ENCODE measurements at regions not wholly inside any gene's neighbourhood (a gene's known extent, or its start where the extent isn't known, plus 50 kb on each side); places are given as distances from the start of the nearest gene placed in this dataset.

- no peak for TF ChIP-seq CTCF (IDR thresholded peaks at IDR 0.05)
- ChIA-PET CTCF (no interaction called here), POLR2A (no interaction called here)
- ATAC-seq (ENCODE audit: low read depth) (no peak), DNase-seq (no peak)
- Mint-ChIP-seq H3K36me3 (ENCODE audit: low read depth) (no peaks in the 10 kb centered on the region), H3K4me1 (no peaks in the 10 kb centered on the region), H3K4me3 (no peak overlapping the region), H3K9me3 (no peaks in the 10 kb centered on the region), H3K27me3 (no peaks in the 10 kb centered on the region), H3K27ac (no peak overlapping the region)
- intact Hi-C loops (cut with micrococcal nuclease), result no loop called here
Measured at GRCh38 chr10:70954381-70955176, 66.2 kb upstream of the PCBD1 start.

DNA sequence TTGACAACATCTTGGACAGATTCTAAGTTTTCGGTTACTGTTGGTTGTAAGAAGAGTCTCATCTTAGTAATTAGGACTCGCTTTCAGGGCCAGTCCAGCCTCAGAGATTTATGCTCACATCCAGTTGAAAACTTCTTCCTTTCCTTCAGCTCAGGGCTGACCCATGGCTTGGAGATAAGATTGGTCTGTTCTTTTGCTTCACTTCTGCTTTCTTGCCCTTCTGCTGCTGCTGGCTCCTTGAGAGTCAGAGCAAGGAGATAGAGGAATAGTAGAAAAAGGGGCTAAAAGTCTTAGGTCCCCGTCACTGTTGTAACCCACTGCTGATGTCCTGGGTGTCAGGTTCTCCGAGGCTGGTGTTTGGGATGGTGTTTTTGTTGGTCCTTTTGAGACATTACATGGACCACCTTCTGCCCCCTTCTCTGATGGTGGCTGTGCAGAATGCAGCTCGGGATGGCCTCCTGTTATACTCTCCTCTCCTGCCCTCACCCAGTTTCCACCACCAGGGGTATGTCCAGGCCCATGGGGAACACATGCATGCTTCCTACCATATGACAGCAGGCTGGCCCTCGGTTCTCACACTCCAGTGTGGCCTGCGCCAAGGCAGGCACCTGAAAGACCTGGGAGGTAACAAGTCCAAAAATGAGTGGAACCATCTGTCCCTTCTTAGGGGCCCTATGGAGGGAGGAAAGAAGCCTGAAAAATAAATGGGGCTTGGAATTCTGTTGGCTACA, 67.8 kb upstream of the PCBD1 start:
- no peaks in the 10 kb centered on the region for H3K27me3 Mint-ChIP-seq
- DNase-seq (no peak), ATAC-seq (ENCODE audit: low read depth) (no peak)
- no peak overlapping the region for H3K27ac Mint-ChIP-seq
- no peak overlapping the region for H3K4me3 Mint-ChIP-seq
- POLR2A ChIA-PET, result no interaction called here
- TF ChIP-seq CTCF (IDR thresholded peaks at IDR 0.05), result no peak
- no peaks in the 10 kb centered on the region for H3K9me3 Mint-ChIP-seq
- intact Hi-C loops (cut with micrococcal nuclease), result no loop called here
- CTCF ChIA-PET, result no interaction called here
- H3K4me1 Mint-ChIP-seq, result no peaks in the 10 kb centered on the region
- no peaks in the 10 kb centered on the region for H3K36me3 Mint-ChIP-seq (ENCODE audit: low read depth)

DNA sequence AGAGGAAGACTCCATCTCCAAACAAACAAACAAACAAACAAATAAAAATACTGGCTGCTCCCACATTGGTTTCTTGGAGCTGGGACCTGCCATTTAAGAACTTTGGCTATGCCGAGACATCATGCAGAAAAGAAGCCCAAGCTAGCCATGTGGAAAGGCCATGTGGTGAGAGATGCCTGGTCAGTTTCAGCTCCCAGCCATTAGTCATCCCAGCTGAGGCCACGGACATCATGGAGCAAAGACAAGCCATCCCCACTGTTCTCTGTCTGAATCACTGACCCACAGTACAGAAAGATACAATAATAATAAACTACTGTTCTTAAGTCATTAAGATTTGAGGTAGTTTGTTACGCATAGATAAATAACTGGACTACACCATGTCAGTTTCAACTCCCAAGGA, 70.0 kb upstream of the PCBD1 start:
- Mint-ChIP-seq H3K27me3 (peaks cover 2% of the 10 kb centered on the region), H3K4me1 (no peaks in the 10 kb centered on the region), H3K27ac (no peak overlapping the region), H3K9me3 (no peaks in the 10 kb centered on the region), H3K36me3 (ENCODE audit: low read depth) (no peaks in the 10 kb centered on the region), H3K4me3 (no peak overlapping the region)
- no peak for DNase-seq
- TF ChIP-seq CTCF (IDR thresholded peaks at IDR 0.05), result no peak
- ChIA-PET CTCF (no interaction called here), POLR2A (no interaction called here)
- intact Hi-C loops (cut with micrococcal nuclease), result no loop called here
- no peak for ATAC-seq (ENCODE audit: low read depth)

DNA sequence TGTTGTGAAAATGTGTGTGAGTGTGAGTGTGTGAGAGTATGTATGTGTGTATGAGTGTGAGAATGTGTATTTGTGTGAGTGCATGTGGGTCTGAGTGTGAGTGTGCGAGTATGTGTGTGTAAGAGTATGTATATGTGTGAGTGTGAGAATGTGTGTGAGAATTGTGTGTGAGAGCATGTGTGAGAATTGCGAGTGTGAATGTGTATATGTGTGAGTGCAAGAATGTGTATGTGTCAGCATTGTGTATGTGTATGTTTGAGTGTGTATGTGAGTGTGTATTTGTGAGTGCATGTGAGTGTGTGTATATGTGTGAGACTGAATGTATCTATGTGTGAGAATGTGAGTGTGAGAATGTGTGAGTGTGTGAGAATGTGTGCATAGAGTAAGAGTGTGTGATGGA, 72.0 kb upstream of the PCBD1 start:
- ChIA-PET POLR2A (no interaction called here), CTCF (no interaction called here)
- ATAC-seq (ENCODE audit: low read depth) (no peak), DNase-seq (no peak)
- no peaks in the 10 kb centered on the region for H3K9me3 Mint-ChIP-seq
- intact Hi-C loops (cut with micrococcal nuclease), result no loop called here
- H3K27ac Mint-ChIP-seq, result no peak overlapping the region
- no peak overlapping the region for H3K4me3 Mint-ChIP-seq
- H3K27me3 Mint-ChIP-seq, result peaks cover 2% of the 10 kb centered on the region
- H3K4me1 Mint-ChIP-seq, result no peaks in the 10 kb centered on the region
- TF ChIP-seq CTCF (IDR thresholded peaks at IDR 0.05), result no peak
- H3K36me3 Mint-ChIP-seq (ENCODE audit: low read depth), result no peaks in the 10 kb centered on the region

DNA sequence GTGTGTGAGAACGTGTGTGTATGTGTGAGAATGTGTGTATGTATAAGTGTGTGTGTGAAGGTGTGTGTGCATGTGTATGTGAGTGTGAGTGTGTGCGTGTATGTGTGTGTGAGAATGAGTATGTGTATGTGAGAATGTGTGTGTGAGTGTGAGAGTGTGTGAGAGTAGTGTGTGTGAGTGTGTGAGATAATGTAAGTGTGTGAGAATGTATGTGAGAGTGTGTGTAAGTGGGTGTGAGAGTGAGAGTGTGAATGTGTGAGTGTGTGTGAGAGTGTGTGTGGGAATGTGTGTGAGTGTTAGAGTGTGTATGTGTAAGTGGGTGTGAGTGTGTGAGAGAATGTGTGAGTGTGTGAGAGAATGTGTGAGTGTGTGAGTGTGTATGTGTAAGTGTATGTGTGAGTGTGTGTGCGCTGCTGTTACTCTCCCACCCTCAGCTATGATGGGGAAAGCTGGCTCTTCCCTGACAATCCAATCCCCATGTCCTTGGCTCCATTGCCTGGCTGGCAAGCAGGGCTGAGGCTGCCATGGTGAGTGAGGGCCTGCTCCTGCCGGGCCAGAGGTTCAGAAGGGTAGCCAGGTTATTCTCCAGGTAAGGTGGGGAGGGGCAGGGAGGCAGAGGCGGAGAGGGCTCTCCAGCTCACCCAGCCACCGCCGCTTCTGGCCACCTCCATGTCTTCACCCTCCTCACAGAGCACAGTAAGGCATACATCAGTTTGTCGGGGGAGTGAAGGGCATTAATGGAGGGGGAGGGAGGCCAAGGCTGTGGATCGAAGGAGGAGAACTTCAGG, 72.6 kb upstream of the PCBD1 start:
- CTCF ChIA-PET, result no interaction called here

More for the DNA sequence above, 72.6 kb upstream of the PCBD1 start:
- Mint-ChIP-seq H3K27ac (no peak overlapping the region), H3K36me3 (ENCODE audit: low read depth) (no peaks in the 10 kb centered on the region), H3K4me1 (no peaks in the 10 kb centered on the region), H3K9me3 (no peaks in the 10 kb centered on the region), H3K27me3 (peaks cover 5% of the 10 kb centered on the region), H3K4me3 (no peak overlapping the region)
- ATAC-seq (ENCODE audit: low read depth) (no peak), DNase-seq (no peak)
- intact Hi-C loops (cut with micrococcal nuclease), result no loop called here
- POLR2A ChIA-PET, result no interaction called here
- TF ChIP-seq CTCF (IDR thresholded peaks at IDR 0.05), result no peak
